T47D (cell line): ENCODE measurements at regions not wholly inside any gene's neighbourhood (a gene's known extent, or its start where the extent isn't known, plus 50 kb on each side); places are given as distances from the start of the nearest gene placed in this dataset.

Experiments
- DNase-seq, 2 experiments: peaks; one replicate each; pipeline versions ENCODE4 v3.0.0 to v3.0.0-alpha.2; 2011 to 2012; ENCODE audit warnings: low read depth in 1 of 2, low spot score in 1 of 2
- JUND ChIP-seq: IDR thresholded peaks from 2 replicates; pipeline ENCODE4 v1.6.1; 2012; ENCODE audit warnings: low read depth
- in situ Hi-C: cut with HindIII; loops from 2 replicates; pipeline ENCODE4 v1.10.0; 2016; ENCODE audit warnings: low sequenced_read_pairs, low pct_unique_long_range_greater_than_20kb

- in situ Hi-C loops: no loop called here
- TF ChIP-seq JUND: no peak
Observed at GRCh38 chr3:1808590-1808989, 290.1 kb upstream of the CNTN4 start.

GRCh38 chr3:1823867-1824266 is 274.8 kb upstream of the CNTN4 start:
- in situ Hi-C loops: no loop called here
- no peak for TF ChIP-seq JUND
- DNase-seq: no peak

More at GRCh38 chr3:1808590-1808989, 290.1 kb upstream of the CNTN4 start:
- no peak for DNase-seq

GRCh38 chr3:1824359-1824758 is 274.3 kb upstream of the CNTN4 start:
- DNase-seq: no peak
- no peak for TF ChIP-seq JUND

DNA sequence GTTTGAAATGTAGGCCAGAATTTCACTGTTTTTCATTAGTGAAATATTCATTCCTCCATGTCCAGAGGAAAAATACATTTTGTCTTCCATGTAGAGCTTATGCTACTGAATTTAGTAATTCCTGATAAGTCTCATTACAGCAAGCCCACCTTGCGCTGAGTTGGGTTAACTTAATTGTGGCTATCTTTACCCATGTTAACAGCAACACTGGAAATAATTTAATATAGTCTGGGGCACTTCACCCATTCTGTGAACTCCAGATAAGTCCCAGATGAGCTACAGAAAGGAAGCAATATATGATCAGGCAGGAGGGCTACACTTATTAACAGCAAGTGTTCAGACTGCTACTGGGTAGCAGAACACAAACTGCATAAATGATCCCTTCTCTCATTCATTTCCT is 270.1 kb upstream of the CNTN4 start:
- no peak for DNase-seq
- in situ Hi-C loops: no loop called here
- no peak for TF ChIP-seq JUND

More at GRCh38 chr3:1824359-1824758, 274.3 kb upstream of the CNTN4 start:
- in situ Hi-C loops: no loop called here

DNA sequence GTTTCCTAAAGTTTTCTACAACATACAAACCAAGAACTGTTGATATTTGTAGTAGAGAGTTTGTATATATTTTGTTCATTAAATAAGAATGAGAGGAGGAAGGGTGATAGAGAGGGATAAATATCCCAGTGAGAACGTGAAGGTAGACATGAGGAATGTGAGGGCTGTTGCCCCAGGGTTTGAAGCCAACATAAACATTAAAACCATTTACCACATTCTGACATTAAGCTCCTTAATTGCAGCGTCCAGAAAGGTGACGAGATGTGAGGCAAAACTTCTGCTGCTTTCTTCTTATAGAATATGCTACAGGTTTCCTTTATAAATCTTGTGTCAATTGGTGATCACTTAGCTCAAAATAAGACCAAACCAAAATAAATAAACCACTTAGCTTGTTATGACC is 267.8 kb upstream of the CNTN4 start:
- DNase-seq: peak in 1 of 2 experiments; percentile 1
- in situ Hi-C loops: no loop called here
- no peak for TF ChIP-seq JUND

DNA sequence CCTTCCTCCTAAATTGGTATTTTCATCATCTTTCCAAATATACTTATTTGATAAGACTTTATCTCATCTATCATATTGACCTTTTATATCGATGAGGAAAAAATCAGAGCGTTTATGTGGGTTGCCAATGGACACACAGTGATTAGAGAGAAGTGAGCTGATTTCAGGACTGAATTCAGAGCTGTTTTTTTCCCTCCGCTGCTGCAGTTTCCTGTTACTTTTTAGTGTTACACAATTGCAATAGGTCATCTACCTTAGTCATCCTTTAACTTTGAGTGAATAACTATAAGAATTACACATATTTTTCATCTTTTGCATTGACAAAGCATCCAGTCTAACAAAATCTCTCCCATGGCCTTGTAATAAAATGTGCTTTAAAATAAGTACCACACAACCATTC is 266.3 kb upstream of the CNTN4 start:
- TF ChIP-seq JUND: no peak
- in situ Hi-C loops: no loop called here
- DNase-seq: no peak

DNA sequence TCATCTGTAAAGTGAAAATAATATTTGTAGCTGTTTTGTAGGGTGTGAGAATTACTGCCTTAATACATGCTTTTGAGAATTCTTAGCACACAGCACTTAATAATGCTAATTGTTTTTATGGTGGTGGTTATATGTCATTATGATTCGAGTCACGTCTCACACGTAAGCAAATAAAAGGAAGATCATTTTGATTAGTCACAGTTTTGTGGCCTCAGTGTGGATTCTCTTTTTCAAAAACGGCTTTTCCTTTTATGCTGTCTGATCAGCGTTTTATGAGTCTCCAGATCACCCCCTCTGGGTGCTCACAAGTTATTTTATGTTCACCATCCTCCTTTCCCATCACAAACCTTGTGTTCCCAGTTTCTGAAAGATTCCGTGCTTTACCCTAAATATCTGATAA is 255.6 kb upstream of the CNTN4 start:
- no peak for TF ChIP-seq JUND

GRCh38 chr3:1847571-1847970 is 251.1 kb upstream of the CNTN4 start:
- in situ Hi-C loops: no loop called here
- no peak for DNase-seq
- TF ChIP-seq JUND: no peak

More for the DNA sequence above, 255.6 kb upstream of the CNTN4 start:
- DNase-seq: no peak
- in situ Hi-C loops: no loop called here

GRCh38 chr3:1848935-1849334 is 249.7 kb upstream of the CNTN4 start:
- no peak for DNase-seq
- in situ Hi-C loops: no loop called here
- TF ChIP-seq JUND: no peak

DNA sequence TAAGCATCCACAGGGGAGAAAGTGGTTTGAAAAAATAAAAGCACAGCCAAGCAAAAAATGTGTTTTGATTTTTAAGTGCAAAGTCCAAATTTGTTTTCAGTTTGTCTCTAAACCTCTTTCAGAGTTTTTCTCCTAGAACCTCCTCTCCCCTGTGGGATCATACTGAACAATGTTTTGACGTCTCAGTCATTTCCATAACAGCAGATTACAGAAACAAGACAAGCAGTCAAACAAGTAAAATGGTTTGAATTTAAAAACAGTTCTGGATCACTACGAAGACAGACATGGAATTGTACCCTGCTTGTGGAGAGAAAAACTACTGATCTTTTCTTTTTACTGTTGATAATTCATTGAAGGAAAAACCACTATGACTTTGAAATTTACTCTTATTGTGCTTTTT is 245.7 kb upstream of the CNTN4 start:
- no peak for TF ChIP-seq JUND
- no peak for DNase-seq
- in situ Hi-C loops: no loop called here

DNA sequence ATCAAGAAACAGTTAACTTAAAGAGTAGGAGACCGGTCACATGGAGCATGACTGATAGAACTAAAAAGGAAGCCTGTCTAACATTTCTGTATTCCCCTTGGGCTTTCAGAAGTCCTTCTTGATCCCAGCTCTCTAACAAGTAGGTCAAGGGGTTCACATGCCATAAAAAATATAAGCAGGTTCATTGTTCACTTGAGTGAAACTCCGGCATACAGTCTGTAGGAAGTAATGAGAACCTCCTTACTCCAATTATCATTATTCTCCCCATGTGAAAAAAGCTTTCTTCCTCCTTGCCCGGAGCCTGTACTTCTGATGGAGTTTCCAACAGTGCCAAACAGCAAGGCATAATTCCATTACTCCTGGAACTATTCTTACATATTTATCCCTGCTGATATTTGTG is 242.8 kb upstream of the CNTN4 start:
- no peak for TF ChIP-seq JUND
- DNase-seq: no peak
- in situ Hi-C loops: no loop called here

- TF ChIP-seq JUND: no peak
Observed at GRCh38 chr3:1870738-1871137, 227.9 kb upstream of the CNTN4 start.

DNA sequence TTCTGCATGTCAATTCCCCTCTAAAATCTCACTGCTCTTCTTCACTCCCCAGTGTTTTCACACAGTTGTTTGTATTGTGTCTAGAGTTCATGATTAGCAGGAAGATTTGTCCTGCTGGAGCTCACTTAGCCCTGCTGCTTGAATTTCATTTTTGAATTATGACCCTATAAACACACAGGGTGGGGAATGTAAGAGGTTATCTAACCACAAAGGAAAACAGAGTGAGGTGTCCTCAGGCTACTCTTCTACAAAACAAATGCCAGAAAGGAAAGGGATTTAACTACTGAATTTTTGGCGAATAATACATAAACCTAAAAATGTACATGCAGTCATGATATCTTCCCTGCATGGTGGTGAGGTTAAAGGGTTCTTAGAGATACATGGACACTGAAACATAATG is 215.1 kb upstream of the CNTN4 start:
- no peak for TF ChIP-seq JUND
- no peak for DNase-seq
- in situ Hi-C loops: no loop called here

More at GRCh38 chr3:1870738-1871137, 227.9 kb upstream of the CNTN4 start:
- DNase-seq: no peak
- in situ Hi-C loops: no loop called here

GRCh38 chr3:1892459-1892858 is 206.2 kb upstream of the CNTN4 start:
- in situ Hi-C loops: no loop called here
- no peak for TF ChIP-seq JUND
- no peak for DNase-seq
